ENCODE measurements at regions not wholly inside any gene's neighbourhood (a gene's known extent, or its start where the extent isn't known, plus 50 kb on each side); places are given as distances from the start of the nearest gene placed in this dataset.

- WGBS, 2 experiments (ENCODE audit: insufficient coverage in 2 of 2): 91 to 93% methylated on average over 4 to 7 of the region's 8 CpGs
- H3K4me3 ChIP-seq (ENCODE audit: extremely low read depth, insufficient read depth, low read length, poor library complexity, severe bottlenecking): no peak overlapping the region
- H3K27ac ChIP-seq (ENCODE audit: low read depth, low read length, severe bottlenecking): no peak overlapping the region
Measured at GRCh38 chr10:131433568-131433967, 122.0 kb upstream of the TCERG1L start.

DNA sequence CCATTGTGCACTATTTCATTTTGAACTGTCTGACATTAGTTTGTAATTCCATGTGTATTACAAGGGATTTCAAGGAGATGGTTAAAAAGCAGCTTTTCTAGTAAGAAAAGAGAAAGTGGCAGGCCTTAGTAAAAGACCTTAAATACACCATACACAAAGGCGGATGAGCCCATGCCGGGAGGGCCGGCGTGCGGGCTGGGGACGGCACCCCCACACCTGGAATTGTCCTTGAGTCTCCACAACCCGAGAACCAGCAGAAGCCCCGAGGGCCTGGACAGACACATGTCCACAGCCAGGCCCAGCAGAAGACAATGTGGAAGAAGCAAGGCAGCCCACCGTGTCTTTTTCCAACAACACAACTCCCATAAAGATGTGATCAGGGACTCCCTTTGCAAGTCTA is 123.7 kb upstream of the TCERG1L start:
- 78 to 83% methylated on average over 2 to 3 of the region's 9 CpGs for whole genome bisulfite sequencing, 2 experiments (ENCODE audit: insufficient coverage in 2 of 2)
- Histone ChIP-seq H3K27ac (ENCODE audit: low read depth, low read length, severe bottlenecking) (no peak overlapping the region), H3K4me3 (ENCODE audit: extremely low read depth, insufficient read depth, low read length, poor library complexity, severe bottlenecking) (no peak overlapping the region), H3K36me3 (ENCODE audit: control insufficient read depth, insufficient read depth, low read length) (no peaks in the 10 kb centered on the region), H3K9me3 (ENCODE audit: control insufficient read depth, low read length) (no peaks in the 10 kb centered on the region), H3K4me1 (ENCODE audit: control insufficient read depth, insufficient read depth, low read length, poor library complexity, severe bottlenecking) (no peaks in the 10 kb centered on the region)

More at GRCh38 chr10:131433568-131433967, 122.0 kb upstream of the TCERG1L start:
- Histone ChIP-seq H3K9me3 (ENCODE audit: control insufficient read depth, low read length) (no peaks in the 10 kb centered on the region), H3K36me3 (ENCODE audit: control insufficient read depth, insufficient read depth, low read length) (no peaks in the 10 kb centered on the region), H3K4me1 (ENCODE audit: control insufficient read depth, insufficient read depth, low read length, poor library complexity, severe bottlenecking) (no peaks in the 10 kb centered on the region)

- no peaks in the 10 kb centered on the region for H3K4me1 ChIP-seq (ENCODE audit: control insufficient read depth, insufficient read depth, low read length, poor library complexity, severe bottlenecking)
- H3K4me3 ChIP-seq (ENCODE audit: extremely low read depth, insufficient read depth, low read length, poor library complexity, severe bottlenecking): no peak overlapping the region
- H3K36me3 ChIP-seq (ENCODE audit: control insufficient read depth, insufficient read depth, low read length): no peaks in the 10 kb centered on the region
- no peaks in the 10 kb centered on the region for H3K9me3 ChIP-seq (ENCODE audit: control insufficient read depth, low read length)
- no peak overlapping the region for H3K27ac ChIP-seq (ENCODE audit: low read depth, low read length, severe bottlenecking)
- WGBS, 2 experiments (ENCODE audit: insufficient coverage in 2 of 2): 93 to 94% methylated on average over 15 to 17 of the region's 18 CpGs
Measured at GRCh38 chr10:131435760-131436457, 124.4 kb upstream of the TCERG1L start.

GRCh38 chr10:131436458-131436857 is 124.9 kb upstream of the TCERG1L start:
- H3K36me3 ChIP-seq (ENCODE audit: control insufficient read depth, insufficient read depth, low read length): no peaks in the 10 kb centered on the region
- no peaks in the 10 kb centered on the region for H3K9me3 ChIP-seq (ENCODE audit: control insufficient read depth, low read length)
- WGBS, 2 experiments (ENCODE audit: insufficient coverage in 2 of 2): 89 to 93% methylated on average over 2 of the region's 4 CpGs
- no peak overlapping the region for H3K27ac ChIP-seq (ENCODE audit: low read depth, low read length, severe bottlenecking)
- no peak overlapping the region for H3K4me3 ChIP-seq (ENCODE audit: extremely low read depth, insufficient read depth, low read length, poor library complexity, severe bottlenecking)
- H3K4me1 ChIP-seq (ENCODE audit: control insufficient read depth, insufficient read depth, low read length, poor library complexity, severe bottlenecking): no peaks in the 10 kb centered on the region

DNA sequence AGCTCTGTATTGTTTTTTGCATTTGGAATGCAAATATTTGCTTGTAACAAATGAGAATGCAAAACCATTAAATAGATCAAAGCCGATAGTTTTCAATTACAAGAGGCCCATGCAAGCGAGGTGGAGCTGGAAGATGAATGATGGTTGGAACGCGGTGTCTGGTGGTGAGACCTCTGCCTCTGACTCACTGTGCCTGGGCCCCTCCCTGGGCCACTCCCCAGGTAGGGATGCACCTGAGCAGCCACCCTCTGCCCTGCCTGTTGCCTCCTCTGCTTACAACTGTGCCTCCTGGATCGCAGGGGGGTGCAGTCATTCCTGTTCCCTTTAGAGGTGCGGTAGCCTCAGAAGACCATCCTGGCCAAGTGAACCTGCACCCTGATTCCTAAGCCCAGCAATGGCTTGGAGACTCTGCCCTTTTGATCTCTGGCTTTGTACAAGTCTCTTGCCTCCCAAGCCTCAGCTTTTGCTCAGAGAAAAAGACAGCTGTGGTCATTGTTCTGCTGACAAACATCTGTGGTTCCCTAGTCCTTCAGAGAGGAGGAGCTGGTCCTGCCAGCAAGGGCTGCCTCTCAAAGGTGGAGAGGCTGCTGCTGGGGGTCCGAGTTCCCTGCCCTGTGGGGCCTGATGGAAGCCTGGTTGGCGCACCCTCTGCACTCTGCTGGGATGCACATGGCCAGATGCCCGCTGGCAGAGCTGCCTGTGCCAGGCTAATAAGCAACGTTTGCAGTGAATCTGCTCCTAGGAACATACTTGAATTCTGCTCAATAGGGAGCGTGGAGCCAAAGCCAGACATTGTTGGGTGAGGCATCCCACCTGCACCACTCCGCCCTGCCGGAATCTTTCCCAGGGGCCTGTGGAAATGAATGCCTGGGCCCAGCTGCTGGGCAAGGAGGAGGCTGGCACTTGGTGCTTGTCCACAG is 126.3 kb upstream of the TCERG1L start:
- Histone ChIP-seq H3K36me3 (ENCODE audit: control insufficient read depth, insufficient read depth, low read length) (no peaks in the 10 kb centered on the region), H3K27ac (ENCODE audit: low read depth, low read length, severe bottlenecking) (no peak overlapping the region), H3K9me3 (ENCODE audit: control insufficient read depth, low read length) (no peaks in the 10 kb centered on the region), H3K4me3 (ENCODE audit: extremely low read depth, insufficient read depth, low read length, poor library complexity, severe bottlenecking) (no peak overlapping the region), H3K4me1 (ENCODE audit: control insufficient read depth, insufficient read depth, low read length, poor library complexity, severe bottlenecking) (no peaks in the 10 kb centered on the region)
- 83 to 88% methylated on average over 11 to 13 of the region's 13 CpGs for WGBS, 2 experiments (ENCODE audit: insufficient coverage in 2 of 2)

DNA sequence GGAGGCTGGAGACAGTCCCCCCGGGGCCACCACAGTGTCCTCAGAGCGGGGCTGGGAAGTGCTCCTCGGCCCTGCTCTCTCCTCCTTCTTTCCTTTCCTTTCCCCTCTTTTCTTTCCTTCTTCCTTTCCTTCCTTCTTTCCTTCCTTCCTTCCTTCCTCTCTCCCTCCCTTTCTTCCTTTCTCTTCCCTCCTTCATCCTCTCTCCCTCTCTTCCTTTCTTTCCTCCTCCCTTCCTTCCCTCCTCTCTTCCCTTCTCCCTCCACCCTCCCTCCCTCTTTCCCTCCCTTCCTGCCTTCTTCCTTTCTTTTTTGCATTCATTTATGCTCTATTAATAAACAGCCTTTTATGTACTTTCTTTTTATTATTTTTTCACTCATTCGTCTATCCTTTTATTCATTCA is 127.1 kb upstream of the TCERG1L start:
- WGBS, 2 experiments (ENCODE audit: insufficient coverage in 2 of 2): 75 to 88% methylated on average over 2 to 4 of the region's 4 CpGs
- H3K27ac ChIP-seq (ENCODE audit: low read depth, low read length, severe bottlenecking): no peak overlapping the region
- H3K9me3 ChIP-seq (ENCODE audit: control insufficient read depth, low read length): no peaks in the 10 kb centered on the region
- H3K4me3 ChIP-seq (ENCODE audit: extremely low read depth, insufficient read depth, low read length, poor library complexity, severe bottlenecking): no peak overlapping the region
- no peaks in the 10 kb centered on the region for H3K36me3 ChIP-seq (ENCODE audit: control insufficient read depth, insufficient read depth, low read length)
- H3K4me1 ChIP-seq (ENCODE audit: control insufficient read depth, insufficient read depth, low read length, poor library complexity, severe bottlenecking): no peaks in the 10 kb centered on the region

DNA sequence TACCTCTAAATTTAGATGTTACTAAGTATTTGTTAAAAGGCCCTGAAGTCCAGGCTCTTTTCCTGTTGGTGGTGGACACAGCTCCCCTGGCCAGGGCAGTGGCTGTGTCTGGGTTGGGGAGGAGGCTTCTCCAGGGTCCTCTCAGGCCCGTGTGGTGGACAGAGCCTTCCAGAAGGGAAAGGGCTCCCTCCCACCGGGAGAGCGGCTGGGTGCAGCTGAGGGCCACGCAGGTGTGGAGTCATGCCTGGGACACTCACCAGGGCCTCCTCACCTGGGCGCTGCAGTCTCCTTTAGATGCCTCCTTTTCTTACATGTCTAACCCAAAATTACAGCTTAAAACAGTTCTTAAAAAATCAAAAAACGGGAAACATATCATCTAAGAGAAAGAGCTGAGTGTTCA is 128.2 kb upstream of the TCERG1L start:
- H3K27ac ChIP-seq (ENCODE audit: low read depth, low read length, severe bottlenecking): no peak overlapping the region
- WGBS, 2 experiments (ENCODE audit: insufficient coverage in 2 of 2): 70 to 92% methylated on average over 3 to 6 of the region's 6 CpGs
- H3K4me1 ChIP-seq (ENCODE audit: control insufficient read depth, insufficient read depth, low read length, poor library complexity, severe bottlenecking): no peaks in the 10 kb centered on the region
- no peaks in the 10 kb centered on the region for H3K36me3 ChIP-seq (ENCODE audit: control insufficient read depth, insufficient read depth, low read length)
- H3K9me3 ChIP-seq (ENCODE audit: control insufficient read depth, low read length): no peaks in the 10 kb centered on the region
- no peak overlapping the region for H3K4me3 ChIP-seq (ENCODE audit: extremely low read depth, insufficient read depth, low read length, poor library complexity, severe bottlenecking)

GRCh38 chr10:131440405-131441360 is 129.2 kb upstream of the TCERG1L start:
- H3K4me1 ChIP-seq (ENCODE audit: control insufficient read depth, insufficient read depth, low read length, poor library complexity, severe bottlenecking): no peaks in the 10 kb centered on the region
- no peak overlapping the region for H3K27ac ChIP-seq (ENCODE audit: low read depth, low read length, severe bottlenecking)
- WGBS, 2 experiments (ENCODE audit: insufficient coverage in 2 of 2): 82 to 89% methylated on average over 27 to 33 of the region's 33 CpGs
- H3K9me3 ChIP-seq (ENCODE audit: control insufficient read depth, low read length): no peaks in the 10 kb centered on the region
- H3K4me3 ChIP-seq (ENCODE audit: extremely low read depth, insufficient read depth, low read length, poor library complexity, severe bottlenecking): no peak overlapping the region
- no peaks in the 10 kb centered on the region for H3K36me3 ChIP-seq (ENCODE audit: control insufficient read depth, insufficient read depth, low read length)

DNA sequence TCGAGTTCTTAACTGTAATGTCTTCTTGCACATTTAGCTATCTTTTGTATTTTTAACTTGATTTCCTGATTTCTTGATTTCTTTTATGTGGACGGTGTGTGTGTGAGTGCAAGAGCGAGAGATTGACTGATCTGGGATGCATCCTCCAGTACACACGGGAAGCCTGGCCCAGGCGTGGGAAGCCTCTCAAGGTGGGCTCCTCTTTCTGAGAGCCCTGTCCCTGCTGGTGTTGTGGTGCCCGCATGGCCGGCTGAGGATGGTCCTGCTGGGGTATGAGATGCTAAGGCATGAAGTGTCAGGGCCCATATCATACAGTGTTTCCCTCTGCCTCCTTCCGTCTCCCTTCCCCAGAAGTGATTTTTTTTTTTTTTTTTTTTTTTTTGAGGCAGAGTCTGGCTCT is 130.8 kb upstream of the TCERG1L start:
- Histone ChIP-seq H3K36me3 (ENCODE audit: control insufficient read depth, insufficient read depth, low read length) (no peaks in the 10 kb centered on the region), H3K4me1 (ENCODE audit: control insufficient read depth, insufficient read depth, low read length, poor library complexity, severe bottlenecking) (no peaks in the 10 kb centered on the region), H3K9me3 (ENCODE audit: control insufficient read depth, low read length) (no peaks in the 10 kb centered on the region), H3K27ac (ENCODE audit: low read depth, low read length, severe bottlenecking) (no peak overlapping the region), H3K4me3 (ENCODE audit: extremely low read depth, insufficient read depth, low read length, poor library complexity, severe bottlenecking) (no peak overlapping the region)
- 78 to 90% methylated on average over 2 to 3 of the region's 8 CpGs for WGBS, 2 experiments (ENCODE audit: insufficient coverage in 2 of 2)

GRCh38 chr10:131444286-131444685 is 132.8 kb upstream of the TCERG1L start:
- Histone ChIP-seq H3K4me1 (ENCODE audit: control insufficient read depth, insufficient read depth, low read length, poor library complexity, severe bottlenecking) (no peaks in the 10 kb centered on the region), H3K4me3 (ENCODE audit: extremely low read depth, insufficient read depth, low read length, poor library complexity, severe bottlenecking) (no peak overlapping the region), H3K9me3 (ENCODE audit: control insufficient read depth, low read length) (no peaks in the 10 kb centered on the region), H3K36me3 (ENCODE audit: control insufficient read depth, insufficient read depth, low read length) (no peaks in the 10 kb centered on the region), H3K27ac (ENCODE audit: low read depth, low read length, severe bottlenecking) (no peak overlapping the region)

All from mesodermal cell (in vitro differentiated cells).